Activated CD8-positive, alpha-beta memory T cell treated with anti-CD3 and anti-CD28 coated beads for 36 hours (primary cell): ENCODE measurements at regions not wholly inside any gene's neighbourhood (a gene's known extent, or its start where the extent isn't known, plus 50 kb on each side); places are given as distances from the start of the nearest gene placed in this dataset.

ENCODE experiments used
- CTCF ChIA-PET: fragments of 350-600 bp; sonication (Branson Sonifier 250); formaldehyde crosslinking; loops from one replicate; lab custom pipeline; 2021; ENCODE audit warnings: antibody characterized with exemption; lab: Charles Lee
- POLR2A ChIA-PET: fragments of 350-600 bp; sonication (Branson Sonifier 250); formaldehyde crosslinking; loops from one replicate; lab custom pipeline; 2021; ENCODE audit warnings: antibody characterized with exemption; lab: Charles Lee

DNA sequence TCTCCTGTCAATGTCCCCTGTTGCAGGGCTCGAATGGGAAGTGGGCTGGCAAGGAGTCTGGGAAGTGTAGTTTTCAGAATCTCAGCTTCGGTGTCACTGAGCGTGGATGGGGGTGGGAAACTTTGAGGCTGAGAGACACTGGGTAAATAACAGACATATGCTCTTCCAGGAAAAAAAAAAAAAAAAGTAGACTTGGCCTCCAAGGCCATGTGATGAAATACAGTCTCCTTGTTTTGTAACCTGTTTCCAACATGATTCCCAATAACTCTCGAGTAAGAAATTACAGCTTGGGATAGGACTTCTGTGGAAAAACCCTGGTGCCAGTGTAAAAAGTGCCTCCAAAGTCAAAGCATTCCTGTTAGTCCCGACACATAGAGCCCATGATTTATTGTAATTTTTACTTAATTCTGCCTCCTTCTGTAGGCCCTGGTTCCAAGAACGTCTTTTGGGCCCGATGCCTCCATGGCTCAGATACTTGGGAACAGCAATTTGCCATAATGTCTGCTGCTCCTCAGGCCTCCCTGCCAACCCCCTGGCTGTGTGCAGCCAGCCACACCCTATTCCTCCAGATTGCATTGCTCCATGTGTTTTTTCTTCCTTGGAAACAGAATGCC lies 119.5 kb upstream of the TNC start:
- POLR2A ChIA-PET, result no interaction called here
- CTCF ChIA-PET, result no interaction called here

DNA sequence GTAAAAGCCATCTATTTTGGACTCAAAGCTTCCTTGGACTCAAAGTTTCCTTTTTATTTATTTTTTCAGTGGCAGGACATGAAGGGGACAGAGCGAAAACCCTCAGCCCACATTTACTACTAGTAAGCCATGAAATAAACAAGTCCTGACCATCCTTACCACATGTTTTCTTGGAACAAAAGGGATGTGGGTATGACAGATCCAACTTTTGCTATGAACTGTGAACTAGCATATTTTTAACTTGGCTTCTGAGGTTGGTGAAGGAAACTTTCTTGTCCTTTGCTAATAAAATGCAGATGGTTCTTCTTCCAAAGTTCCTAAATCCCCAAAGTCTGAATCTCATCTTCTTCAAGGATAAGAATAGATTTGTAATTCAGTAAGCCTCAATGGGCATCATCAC lies 122.7 kb upstream of the TNC start:
- ChIA-PET POLR2A (no interaction called here), CTCF (no interaction called here)

DNA sequence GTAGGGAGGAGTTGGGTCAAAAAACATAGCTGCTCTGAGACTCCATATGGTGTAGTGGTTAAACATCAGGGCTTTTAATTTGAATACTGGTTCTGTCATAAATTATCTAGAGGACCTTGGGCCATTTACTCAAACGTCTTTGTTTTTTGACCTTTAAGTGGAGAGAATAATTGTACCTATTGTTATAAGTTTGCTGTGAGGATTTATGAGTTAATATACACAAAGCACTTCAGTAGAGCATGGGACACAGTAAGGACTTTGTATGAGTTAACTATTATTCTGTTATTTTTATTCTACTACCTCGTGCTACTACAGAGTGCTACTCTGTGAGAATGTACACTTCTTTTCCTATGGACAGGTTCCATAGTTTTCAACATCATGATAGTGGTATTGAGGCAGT lies 123.7 kb upstream of the TNC start:
- ChIA-PET CTCF (interaction anchor here (1.1 kb wide), 1 partner anchor 9 kb away, joined by 3 read pairs; no protein-coding TSS in a partner anchor), POLR2A (no interaction called here)

DNA sequence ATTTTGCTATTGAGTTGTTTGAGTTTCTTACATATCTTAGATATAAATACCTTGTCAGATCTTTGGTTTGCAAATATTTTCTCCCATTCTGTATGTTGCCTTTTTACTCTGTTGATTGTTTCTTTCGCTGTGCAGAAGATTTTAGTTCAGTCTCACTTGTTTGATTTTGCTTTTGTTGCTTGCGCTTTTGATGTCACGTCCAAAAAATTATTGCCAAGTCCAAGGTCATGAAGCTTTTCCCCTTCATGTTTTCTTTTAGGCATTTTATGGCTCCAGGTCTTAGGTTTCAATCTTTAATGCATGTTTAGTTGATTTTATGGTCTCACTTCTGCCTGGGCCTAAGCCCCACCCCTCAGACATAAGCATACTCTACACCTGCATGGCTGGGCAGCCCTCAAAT lies 131.5 kb upstream of the TNC start:
- ChIA-PET CTCF (no interaction called here), POLR2A (no interaction called here)

DNA sequence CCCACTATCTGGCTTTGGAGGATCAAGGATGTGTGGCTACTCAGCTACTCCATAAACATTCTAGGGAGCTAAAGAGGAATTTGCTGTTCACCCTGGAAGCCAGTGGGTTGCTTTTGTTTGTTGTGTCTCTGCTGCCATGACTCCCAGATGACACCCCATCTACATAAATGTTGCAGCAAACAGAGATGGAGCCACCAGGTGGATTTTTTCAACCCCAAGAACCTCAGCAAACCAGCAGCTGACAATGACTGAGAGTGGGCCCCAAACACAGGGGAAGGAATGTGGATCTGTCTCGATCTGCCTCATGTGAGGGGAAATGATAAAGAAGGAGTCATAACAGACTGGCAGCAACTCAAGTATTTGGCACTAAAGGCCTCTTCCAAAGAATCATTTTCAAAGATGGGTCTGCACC lies 132.7 kb upstream of the TNC start:
- CTCF ChIA-PET, result no interaction called here
- POLR2A ChIA-PET, result no interaction called here

DNA sequence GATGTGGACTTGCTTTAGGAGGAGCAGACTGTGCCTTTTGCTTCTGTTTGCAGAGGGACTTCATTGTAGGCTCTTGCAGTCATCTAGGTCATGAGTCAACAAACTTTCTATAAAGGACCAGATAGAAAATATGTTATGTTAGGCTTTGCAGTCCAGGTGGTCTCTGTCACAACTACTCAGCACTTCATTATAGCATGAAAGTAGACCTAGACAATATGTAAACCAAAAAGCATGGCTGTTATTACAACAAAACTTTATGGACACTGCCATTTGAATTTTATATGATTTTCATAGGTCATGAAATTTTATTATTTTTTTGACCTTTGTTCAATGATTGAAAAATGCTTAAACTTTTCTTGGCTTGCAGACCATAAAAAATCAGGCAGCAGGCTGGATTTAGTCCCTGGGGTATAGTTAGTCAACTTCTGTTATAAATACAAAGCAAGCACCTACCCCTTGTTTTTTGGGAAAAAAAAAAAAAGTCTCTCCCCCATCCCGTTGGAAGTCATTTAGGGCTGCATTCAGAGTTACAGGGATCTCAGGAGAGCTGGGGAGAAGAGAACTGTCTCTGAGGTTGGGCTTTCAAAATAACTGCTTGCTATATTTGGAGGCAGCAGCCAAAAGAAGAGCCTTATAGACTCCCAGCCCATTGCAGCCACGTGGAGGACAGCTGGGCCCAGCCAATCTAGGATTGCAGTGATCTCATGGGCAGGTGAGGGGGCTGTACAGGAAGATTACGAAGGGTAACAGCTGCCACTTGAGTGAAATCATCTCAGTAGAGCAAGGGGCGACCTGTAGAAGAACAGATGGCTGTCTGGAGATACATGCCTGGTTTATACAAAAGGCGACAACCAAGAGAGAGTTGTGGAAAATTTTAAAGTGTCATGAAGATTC lies 136.6 kb upstream of the TNC start:
- POLR2A ChIA-PET, result no interaction called here
- CTCF ChIA-PET, result no interaction called here

DNA sequence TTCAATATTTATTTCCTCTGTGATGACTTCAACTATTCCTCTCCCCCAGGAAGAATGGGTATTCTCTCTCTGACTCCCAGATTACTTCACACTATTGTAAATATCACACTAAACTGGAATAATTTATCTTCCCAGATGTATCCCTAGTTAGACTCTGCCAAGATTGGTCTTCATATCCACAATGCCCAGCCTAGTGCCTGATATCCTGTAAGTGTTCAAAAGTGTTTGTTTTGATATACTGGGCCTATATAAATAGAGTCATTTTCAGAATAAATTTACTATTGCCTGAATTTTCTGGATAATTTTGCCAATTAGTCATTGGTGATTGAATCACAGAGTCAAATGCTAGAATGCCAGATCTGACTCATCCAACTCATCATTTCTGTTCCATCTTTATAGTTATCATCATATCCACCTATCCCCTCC lies 143.7 kb upstream of the TNC start:
- ChIA-PET POLR2A (no interaction called here), CTCF (no interaction called here)

DNA sequence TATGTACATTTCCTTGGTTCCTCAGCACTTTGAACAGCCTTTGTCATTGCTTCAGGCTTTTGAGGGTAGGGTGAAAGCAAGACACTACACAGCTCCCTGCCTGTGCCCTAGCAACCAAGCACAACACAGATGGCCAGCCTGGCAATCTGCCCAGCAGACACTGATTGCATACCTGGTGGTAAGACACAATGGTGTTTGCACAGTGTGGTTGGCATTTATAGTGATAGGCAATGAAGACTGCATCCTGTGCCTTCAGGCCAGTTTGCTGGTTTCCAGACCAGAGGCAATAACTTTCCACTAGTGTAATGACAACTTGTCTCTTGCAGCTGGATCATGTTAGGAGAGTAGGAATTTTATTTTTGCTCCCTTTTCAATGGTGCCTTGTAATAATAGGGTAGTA lies 144.5 kb upstream of the TNC start:
- CTCF ChIA-PET, result no interaction called here
- POLR2A ChIA-PET, result no interaction called here

DNA sequence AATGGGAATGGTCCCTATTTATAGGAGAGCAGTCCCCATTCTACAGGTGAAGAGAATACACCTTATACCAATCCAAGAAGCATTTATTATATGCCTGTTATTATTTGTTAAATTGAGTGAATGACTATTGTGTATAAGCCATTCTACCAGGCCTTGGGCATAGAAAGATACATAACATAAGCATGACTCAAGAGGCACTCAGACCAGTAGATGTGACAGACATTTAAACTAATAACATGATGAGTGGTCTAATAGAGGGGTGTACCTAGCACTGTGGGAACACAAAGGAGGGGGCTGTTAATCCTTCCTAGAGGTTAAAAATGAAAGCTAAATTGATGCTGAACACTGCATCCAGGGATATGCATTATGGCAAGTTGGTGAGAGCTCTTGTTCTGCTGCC lies 145.0 kb upstream of the TNC start:
- CTCF ChIA-PET, result no interaction called here

DNA sequence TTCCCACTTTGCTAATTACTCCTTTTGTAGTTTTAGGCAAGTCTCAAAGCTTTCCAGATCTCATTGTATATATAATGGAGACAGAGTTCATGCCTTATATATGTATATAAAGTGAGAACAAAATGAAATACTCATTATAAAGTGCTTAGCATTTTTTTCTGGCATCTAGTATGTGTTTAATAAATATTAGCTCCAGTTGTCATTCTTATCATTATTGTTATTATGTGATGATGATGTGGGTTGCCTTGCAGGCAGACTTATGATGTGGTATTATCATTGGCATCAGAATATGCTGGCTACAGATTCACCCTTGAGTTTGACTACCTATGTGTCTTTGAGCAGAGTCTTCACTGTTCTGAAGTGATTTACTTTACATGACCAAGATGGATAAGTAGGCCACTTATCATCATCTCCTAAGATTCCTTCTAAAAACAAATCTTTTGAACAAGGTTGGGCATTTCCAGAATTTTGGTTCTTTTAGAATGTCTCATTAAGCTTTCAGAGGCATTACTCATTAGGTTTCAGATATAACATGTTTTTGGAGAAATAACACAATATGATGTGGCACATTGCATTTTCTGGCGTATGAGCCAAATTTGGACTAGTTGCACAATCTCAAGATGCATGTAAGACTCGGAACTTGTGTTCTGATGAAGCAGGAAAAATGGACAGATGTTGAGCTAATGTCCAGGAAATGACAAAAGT lies 145.6 kb upstream of the TNC start:
- ChIA-PET POLR2A (no interaction called here), CTCF (no interaction called here)

More for the DNA sequence above, 145.0 kb upstream of the TNC start:
- POLR2A ChIA-PET, result no interaction called here

DNA sequence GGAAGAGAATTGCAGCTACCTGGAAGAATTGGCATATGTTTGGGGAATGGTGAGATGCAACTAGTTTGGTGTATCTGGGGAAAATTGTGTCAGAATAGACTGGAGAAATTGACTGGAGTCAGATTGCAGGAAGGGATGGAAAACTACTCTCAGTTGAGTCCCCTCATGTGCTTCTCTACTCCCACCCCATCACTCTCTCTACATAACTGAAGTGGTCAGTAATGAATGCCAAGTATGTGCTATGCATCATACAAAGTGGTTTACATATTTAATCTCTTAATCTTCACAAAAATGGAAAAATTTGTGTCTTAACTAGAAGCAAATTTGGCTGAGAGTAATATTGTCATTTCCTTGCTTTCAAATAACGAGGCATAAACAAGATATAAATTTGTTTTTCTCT lies 146.4 kb upstream of the TNC start:
- CTCF ChIA-PET, result no interaction called here

DNA sequence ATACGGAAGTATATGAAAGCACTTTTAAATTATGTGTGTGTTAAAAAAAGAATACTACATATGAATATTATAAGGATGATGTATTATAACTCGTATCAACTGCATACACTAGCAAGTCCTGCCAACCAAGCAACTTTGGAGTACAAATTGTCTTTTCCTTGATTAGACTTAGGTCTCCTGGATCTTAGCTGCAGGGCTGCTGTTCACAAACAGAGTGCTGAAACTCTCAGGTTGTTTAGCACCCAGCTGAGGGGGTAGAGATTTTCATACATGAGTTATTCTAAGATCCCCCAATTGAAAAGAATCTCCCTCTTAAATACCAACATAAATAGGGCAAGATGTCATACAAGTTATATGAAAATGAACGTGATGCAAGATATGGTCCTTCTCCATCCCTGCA lies 149.8 kb upstream of the TNC start:
- ChIA-PET POLR2A (no interaction called here), CTCF (no interaction called here)

More for the DNA sequence above, 146.4 kb upstream of the TNC start:
- POLR2A ChIA-PET, result no interaction called here

DNA sequence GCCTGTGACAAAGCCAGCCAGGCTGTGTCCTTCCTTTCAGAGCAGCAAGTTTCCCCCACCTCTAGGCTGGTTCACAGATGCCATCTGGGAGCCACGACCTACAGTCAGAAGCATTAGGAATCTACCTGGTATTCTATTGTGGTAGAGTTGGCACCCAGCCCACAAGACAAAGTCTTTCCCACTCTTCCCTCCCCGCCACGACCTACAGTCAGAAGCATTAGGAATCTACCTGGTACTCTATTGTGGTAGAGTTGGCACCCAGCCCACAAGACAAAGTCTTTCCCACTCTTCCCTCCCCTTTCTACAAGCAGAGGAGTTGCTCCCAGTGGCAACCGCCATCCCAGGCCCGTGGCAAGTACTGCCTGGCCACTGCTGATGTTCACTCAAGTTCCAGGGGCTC lies 157.8 kb upstream of the TNC start:
- ChIA-PET POLR2A (no interaction called here), CTCF (no interaction called here)

DNA sequence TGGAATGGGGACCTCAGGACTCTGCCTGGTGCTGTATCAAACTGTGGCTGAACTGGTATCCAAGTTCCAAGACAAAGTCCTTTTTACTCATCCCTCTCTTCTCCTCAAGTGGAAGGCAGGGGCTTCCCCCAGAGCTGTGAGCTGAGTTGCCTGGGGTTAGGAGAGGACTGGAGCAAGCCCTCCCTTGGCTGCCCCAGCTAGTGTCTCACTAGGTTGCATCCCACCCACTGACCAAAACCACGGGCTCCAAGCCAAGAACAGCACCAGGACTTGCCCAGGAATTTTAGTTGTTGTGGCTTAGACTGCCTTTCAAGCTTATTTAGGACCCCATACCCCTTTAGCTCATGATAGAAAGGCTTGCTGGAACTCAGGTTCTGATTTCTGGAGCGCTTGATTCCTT lies 158.7 kb upstream of the TNC start:
- ChIA-PET CTCF (no interaction called here), POLR2A (no interaction called here)

DNA sequence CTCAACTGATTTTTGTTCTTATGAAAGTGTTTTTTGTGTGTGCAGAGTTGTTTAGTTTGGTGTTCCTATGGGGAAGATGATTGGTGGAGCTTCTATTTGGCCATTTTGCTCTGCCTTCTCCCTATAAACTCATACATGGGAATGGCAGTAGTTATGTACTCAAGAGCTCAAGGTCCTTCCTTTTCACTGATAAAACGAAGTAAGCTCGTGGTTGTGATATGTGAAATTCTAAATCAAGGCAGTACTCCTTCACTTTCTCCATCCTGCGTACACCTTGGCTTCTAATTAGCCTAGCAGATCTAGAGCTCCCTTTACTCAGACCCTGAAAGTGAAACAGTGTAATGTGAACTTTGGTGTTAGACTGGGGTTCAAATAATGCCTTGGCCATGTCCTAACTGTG lies 159.3 kb upstream of the TNC start:
- ChIA-PET POLR2A (no interaction called here), CTCF (no interaction called here)

DNA sequence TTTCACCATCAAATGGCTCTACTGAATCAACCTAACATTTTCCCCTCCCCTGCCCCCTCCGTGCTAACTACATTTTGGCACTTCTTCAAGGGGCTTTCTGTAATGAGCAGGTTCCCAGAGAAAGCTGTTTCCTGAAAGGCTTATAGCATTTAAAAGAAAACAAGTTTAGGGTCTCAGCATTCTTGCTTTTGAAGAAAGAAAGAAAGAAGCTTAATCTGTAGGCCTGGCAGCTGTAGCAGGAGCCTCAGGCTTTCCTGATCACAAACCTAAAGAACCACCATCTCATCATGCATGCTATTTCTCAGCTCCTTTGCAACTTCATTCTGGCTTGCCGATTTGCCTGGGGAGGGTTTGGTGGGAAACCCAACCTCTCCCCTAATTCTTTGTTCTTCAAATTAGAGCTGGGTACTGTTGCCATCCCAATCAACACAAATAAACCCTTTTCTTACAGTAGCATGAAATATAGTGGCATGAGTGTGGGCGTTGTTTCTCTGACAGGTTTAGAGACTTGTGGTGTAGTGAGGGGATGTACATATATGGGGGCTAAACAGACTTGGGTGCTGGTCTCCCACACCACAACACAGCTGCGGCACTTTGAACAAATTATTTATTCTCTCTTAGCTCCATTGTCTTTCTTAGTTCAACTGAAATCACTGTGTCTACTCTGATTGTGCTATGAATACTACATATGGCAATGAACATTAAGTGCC lies 160.5 kb upstream of the TNC start:
- ChIA-PET CTCF (no interaction called here), POLR2A (no interaction called here)

DNA sequence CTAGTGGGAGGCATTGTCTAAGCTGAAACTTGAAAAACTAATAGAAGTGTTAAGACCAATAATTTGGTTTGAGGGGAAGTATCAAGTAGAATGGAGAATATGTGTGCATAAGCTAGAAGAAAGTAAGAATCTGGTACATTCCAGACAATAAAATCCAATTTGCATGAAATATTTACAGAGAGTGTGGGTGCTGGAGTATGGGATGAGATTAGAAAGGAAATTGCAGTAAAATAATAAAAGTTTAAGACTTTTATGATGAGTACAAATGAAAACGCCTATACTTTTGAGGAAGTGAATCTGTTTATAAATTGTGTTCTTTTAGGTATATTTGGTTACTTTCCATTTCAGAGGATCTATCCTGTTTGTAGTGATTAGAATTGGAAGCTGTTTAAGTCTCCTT lies 165.4 kb upstream of the TNC start:
- ChIA-PET CTCF (no interaction called here), POLR2A (no interaction called here)

DNA sequence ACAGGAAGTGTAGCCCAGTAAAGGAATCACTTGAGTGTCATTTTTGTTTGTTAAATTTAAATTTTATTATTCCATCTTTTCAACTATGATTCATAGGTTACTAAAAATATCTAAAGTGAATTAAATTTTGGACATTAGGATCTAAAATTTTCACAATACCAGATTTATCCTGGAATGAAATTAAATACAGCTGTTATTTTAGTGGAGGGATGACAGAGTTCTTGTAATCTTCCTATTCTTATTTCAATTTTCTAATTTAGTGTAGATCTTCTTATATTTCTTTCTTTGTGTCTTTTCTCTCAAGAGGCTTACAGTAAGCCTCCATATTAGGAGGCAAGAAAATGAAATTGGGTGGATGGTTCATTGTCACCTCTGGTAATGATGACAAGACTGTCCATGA lies 167.9 kb upstream of the TNC start:
- POLR2A ChIA-PET, result no interaction called here
- CTCF ChIA-PET, result no interaction called here

DNA sequence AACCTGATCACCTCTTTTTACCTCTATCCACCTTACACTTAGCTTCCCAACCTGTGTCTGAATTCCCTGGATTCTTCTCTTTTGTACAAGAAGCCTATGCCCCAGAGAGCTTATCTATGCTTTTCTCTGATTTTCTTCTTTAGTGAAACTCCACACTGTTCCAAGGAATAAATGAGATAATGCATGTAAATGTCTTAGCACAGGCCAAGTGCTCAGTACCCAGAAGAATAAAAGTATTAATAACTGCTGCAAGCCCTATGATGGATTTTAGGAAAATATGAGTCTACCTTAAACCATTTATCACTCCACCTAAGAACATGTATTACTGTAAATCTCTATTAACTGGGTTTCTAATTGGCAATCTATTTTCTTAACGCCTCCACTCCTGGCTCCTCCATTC lies 168.5 kb upstream of the TNC start:
- CTCF ChIA-PET, result no interaction called here
- POLR2A ChIA-PET, result no interaction called here

DNA sequence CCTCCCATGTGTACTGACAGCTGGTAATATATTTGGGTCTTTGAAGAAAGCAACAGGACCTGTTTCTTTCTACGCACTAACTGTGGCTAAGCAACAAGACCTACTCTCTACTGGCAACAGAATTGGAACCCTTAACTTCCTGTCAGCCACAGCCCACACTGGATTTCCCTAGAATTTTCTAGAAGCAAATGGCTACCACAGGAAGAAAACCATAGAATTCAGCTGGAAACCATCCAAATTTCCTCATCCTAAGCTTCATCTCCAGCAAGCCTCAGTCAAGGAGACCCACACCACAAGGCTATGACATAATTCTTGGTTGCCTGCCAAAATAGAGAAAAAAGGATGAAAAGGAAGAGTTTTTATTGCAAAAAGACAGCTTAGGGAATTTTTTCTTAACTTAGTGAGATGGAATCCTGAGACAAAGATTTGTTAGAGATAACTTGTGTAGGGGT lies 171.8 kb upstream of the TNC start:
- ChIA-PET CTCF (no interaction called here), POLR2A (no interaction called here)
